A673 (cell line): ENCODE measurements at regions not wholly inside any gene's neighbourhood (a gene's known extent, or its start where the extent isn't known, plus 50 kb on each side); places are given as distances from the start of the nearest gene placed in this dataset.

Source experiments
- EZH2 ChIP-seq: fragments of 200-600 bp; sonication (generic); IDR thresholded peaks from 2 replicates; pipeline ENCODE4 v1.6.1; 2017; ENCODE audit warnings: borderline replicate concordance, low read depth, mild to moderate bottlenecking, mixed read lengths, antibody characterized with exemption, low read length; ENCODE audit not compliant: poor library complexity, severe bottlenecking
- TF ChIP-seq, protein P1 (sequence below): fragments of 300-800, 200-600 bp; sonication (generic); conservative IDR thresholded peaks from 2 replicates; pipeline ENCODE4 v1.5.1; 2017; ENCODE audit warnings: low read depth, mild to moderate bottlenecking, antibody characterized with exemption, low read length, moderate library complexity, mixed read lengths

- no peak for TF ChIP-seq EZH2
- TF ChIP-seq, protein P1, sequence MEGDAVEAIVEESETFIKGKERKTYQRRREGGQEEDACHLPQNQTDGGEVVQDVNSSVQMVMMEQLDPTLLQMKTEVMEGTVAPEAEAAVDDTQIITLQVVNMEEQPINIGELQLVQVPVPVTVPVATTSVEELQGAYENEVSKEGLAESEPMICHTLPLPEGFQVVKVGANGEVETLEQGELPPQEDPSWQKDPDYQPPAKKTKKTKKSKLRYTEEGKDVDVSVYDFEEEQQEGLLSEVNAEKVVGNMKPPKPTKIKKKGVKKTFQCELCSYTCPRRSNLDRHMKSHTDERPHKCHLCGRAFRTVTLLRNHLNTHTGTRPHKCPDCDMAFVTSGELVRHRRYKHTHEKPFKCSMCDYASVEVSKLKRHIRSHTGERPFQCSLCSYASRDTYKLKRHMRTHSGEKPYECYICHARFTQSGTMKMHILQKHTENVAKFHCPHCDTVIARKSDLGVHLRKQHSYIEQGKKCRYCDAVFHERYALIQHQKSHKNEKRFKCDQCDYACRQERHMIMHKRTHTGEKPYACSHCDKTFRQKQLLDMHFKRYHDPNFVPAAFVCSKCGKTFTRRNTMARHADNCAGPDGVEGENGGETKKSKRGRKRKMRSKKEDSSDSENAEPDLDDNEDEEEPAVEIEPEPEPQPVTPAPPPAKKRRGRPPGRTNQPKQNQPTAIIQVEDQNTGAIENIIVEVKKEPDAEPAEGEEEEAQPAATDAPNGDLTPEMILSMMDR, result no peak
These were observed 245.0 kb upstream of the TMC3 start for GRCh38 chr15:81619002-81619401.
